NCI-H446 (cell line): ENCODE measurements at regions not wholly inside any gene's neighbourhood (a gene's known extent, or its start where the extent isn't known, plus 50 kb on each side); places are given as distances from the start of the nearest gene placed in this dataset.

Experiments used
- DNase-seq, 2 experiments: peaks; one replicate each; lab custom pipeline; 2025; lab: John Stamatoyannopoulos, UW

DNA sequence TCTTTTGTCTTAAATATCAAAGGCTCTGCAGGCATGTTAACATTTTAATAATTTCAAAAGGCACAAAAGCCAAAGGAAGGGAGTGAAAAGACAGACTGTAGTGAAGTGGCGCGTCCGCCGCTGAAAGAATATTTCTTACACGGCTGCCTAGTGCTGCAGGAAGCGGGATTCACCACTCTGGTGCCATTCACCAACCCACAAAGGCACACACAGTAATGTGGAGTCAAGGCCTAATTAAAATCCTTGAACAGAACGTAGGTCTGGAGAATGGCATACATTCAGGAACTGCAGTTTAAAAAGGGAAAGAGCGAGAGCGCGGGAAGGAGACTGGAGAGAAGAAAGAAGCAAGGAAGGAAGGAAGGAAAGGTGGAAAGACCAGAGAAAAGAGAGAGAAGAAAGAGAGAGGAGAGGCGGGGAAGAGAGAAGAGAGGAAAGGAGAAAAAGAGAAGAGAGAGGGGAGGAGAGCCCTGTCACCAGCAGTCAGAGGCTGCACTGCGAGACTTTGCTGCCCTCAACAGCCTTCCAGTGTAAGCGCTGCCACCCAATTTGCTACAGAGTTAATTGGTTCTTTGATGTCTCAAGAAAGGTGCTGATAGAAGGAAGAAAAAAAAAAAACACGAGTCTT lies 554.0 kb downstream of the MDFIC start:
- no peak for DNase-seq

DNA sequence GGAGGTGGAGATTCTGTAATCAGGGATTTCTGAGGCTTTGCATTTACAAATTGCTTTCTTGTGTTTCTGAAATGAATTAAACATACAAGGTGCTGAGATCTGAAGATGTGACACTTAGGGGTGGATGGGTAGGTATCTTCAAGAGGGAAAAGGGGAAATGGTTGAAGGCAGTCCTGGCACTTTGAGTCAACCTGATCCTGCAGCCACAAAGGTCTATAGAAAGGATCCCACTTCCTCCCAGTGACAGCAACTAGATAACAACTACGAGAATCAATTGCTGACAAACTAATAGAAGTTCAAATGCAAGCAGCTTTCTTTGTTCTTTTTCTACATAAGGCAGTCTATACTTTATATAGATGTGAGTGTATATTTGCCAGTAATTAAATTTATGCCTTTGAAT lies 553.3 kb downstream of the MDFIC start:
- no peak for DNase-seq

DNA sequence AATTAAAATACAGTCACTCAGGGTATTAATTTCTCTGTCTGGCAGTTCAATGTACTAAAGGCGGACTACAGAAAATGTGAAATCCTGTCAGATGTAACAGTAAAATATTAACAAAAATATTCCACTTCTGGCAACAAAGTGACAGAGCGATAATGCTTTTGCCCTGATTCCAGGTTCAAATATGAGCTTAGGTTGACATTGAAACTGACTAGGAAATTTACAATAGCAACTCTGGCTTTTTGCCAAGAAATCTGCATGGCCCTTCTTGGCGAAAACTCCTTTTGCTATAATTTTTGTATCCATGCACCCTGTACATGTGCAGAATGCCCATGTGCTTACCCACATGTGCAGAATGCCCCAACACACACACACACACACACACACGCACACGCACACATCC lies 552.2 kb downstream of the MDFIC start:
- peak in 1 of 2 experiments; percentile 35 for DNase-seq

GRCh38 chr7:115471891-115472290 lies 550.0 kb downstream of the MDFIC start:
- no peak for DNase-seq

- DNase-seq = no peak
Measured at GRCh38 chr7:115462301-115463015, 540.6 kb downstream of the MDFIC start.

DNA sequence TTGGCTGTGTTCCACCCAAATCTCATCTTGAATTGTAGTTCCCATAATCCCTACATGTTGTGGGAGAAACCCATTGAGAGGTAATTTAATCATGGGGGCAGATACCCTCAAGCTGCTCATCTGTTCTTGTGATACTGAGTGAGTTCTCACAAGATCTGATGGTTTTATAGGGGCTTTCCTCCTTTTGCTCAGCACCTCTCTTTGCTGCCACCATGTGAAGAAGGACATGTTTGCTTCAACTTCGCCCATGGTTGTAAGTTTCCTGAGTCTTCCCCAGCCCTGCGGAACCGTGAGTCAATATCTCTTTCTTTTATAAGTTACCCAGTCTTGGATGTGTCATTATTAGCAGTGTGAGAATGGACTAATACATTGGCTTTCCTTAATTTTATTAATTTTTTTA lies 527.8 kb downstream of the MDFIC start:
- DNase-seq = no peak

DNA sequence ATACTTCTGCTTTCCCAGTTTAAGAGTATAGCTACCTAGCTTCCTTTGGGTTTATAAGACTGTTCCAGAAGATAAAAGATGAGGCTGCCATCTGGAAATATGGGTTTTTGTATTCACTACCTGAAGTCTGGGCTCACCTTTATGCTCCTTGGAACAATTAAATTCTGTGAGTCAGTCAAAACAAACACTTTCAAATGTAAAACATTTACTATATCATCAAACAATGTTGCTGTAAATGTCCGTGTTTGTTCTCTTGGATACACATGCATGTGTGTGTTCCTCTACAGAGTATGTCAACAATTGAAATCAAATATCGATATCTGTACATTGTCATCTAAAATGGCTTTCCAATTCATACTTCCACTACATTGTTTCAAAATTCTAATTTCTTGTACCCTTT lies 525.6 kb downstream of the MDFIC start:
- no peak for DNase-seq

DNA sequence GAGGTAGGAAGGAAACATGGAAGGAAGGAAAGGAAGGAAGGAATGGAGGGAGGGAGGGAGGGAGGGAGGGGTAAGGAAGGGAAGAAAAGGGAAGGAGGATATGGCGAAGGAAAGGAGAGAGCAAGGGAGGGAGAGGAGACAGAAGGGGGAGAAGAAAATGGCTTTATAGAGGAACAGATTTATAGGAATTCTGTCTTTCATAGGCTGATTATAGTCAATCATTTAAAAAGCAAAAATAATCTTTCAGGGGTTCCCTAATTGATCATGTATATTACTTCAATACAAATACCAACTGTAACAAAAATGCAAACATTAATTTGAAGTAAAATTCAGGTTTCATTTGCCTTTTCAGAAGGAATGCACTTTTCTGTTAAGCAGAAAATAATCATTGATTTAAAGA lies 519.1 kb downstream of the MDFIC start:
- no peak for DNase-seq

DNA sequence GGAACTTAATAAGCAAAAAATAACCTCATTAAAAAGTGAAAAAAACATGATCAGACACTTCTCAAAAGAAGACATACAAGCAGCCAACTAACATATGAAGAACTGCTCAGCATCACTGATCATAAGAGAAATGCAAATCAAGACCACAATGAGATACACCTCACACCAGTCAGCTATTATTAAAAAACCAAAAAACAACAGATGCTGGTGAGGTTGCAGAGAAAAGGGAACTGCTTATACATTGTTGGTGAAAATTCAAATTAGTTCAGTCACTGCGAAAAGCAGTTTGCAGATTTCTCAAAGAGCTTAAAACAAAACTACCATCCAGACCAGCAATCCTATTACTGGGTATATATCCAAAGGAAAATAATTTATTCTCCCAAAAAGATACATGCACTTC lies 513.3 kb downstream of the MDFIC start:
- no peak for DNase-seq

DNA sequence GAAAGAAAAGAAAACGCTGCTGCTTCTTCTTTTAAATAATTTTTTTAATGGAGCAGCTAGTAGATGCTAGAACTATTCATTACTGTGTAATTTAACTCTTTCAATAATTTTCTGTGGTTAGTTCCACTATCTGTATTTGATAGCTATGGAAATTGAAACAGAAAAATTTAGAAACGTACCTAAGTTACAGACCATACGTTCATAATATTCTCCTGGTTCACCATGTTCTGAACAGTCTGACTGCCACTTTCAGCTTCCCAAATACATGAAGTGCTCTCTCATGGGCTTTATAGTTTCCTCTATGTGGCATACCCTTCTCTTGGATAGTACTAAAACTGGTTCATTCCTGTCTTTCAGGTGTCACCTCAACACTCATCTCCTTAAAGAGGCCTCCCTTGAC lies 508.0 kb downstream of the MDFIC start:
- no peak for DNase-seq

- no peak for DNase-seq
Measured at GRCh38 chr7:115417662-115418061, 495.8 kb downstream of the MDFIC start.

DNA sequence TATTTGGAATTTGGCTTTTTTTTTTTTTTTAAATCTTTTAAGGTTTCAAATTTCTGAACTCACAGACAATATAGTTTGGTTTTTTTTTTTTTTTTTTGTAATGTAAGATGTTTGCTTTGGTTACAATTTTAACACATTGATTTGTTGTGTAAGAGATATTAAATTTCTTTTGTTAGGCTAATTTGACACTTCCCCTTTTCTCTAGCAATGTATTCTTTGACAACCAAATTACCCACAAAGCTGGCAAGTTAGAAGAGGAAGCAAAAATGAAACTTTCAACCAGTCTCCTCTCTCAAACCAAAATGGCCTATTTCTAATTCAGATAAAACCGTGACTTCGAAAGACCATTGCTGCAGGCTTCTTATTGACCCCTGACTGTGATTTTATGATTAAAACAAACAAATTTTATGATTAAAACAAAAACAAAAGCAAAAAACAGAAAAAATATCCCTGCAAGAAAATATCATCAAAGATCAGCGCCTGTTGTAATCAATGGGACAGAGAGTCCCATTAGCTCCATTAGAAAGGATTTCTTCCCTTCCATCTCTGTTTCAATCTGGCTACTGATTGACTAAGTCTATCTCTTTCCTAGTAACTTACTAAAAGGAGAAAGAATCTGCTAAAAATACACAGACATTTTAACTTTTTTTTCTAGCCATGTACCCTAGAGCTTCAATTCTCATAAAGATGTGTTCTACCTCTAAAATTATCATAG lies 489.2 kb downstream of the MDFIC start:
- no peak for DNase-seq

DNA sequence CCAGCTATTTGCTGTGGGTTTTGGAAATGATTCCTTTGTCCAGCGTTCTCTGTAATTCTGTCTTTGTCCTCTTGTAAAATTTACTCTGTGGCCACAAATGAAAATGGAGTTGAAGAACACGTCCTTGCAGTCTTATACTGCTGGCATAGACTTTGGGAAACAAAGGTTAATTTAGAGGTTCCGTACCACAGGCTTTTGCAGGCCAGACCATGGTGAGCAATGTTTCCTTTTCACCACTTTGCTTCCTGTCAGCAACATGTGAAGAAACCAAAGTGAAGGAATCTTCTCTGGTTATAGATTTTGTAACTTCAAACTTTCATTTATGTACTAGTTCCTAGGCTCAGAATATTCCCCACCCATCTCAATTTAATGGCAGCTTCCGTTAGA lies 488.5 kb downstream of the MDFIC start:
- no peak for DNase-seq

GRCh38 chr7:115409682-115410433 lies 488.0 kb downstream of the MDFIC start:
- no peak for DNase-seq

- no peak for DNase-seq
Measured at GRCh38 chr7:115406219-115406618, 484.3 kb downstream of the MDFIC start.

- no peak for DNase-seq
Measured at GRCh38 chr7:115387137-115387536, 465.2 kb downstream of the MDFIC start.

- DNase-seq = peak in 1 of 2 experiments; percentile 4
Measured at GRCh38 chr7:115379321-115379720, 457.4 kb downstream of the MDFIC start.

GRCh38 chr7:115368998-115369397 lies 447.1 kb downstream of the MDFIC start:
- no peak for DNase-seq

DNA sequence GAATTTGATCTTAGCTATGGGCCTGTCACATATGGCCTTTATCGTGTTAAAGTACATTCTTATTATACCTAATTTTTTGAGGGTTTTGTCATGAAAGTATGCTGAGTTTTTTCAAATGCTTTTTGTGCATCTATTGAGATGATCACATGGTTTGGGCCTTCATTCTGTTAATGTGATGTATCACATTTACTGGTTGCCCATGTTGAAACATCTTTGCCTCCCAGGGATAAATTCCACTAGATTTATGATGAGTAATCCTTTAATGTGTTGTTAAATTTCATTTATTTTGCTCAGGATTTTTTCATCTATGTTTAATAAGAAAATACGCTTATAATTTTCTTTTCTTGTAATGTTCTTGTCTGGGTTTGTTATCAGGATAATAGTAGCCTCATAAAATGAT lies 442.0 kb downstream of the MDFIC start:
- DNase-seq = no peak

GRCh38 chr7:115359955-115360354 lies 438.1 kb downstream of the MDFIC start:
- no peak for DNase-seq

- no peak for DNase-seq
Measured at GRCh38 chr7:115359119-115359518, 437.2 kb downstream of the MDFIC start.

DNA sequence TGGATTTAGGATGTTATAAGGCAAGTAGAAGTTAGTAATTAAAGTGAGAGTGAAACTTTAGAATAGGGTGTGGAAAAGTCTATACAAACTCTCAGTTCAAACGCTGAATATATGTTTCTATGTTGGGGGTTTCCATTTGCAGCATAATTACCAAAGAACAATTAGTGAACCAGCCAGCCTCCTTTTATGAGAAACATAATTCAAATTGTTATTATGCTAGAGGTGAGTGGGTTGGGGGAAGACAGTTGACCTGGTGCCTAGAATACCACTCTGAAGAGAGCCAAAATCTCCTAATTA lies 435.8 kb downstream of the MDFIC start:
- no peak for DNase-seq
